KMS-11 (cell line): ENCODE measurements at regions not wholly inside any gene's neighbourhood (a gene's known extent, or its start where the extent isn't known, plus 50 kb on each side); places are given as distances from the start of the nearest gene placed in this dataset.

Experiments used
- H2AFZ ChIP-seq: fragments of 200-600 bp; sonication (generic); 2 replicates; pipeline ENCODE4 v1.6.1; 2016; ENCODE audit warnings: antibody characterized with exemption, mixed run types, low read depth
- H3K27ac ChIP-seq: fragments of 200-600 bp; sonication (generic); 2 replicates; pipeline ENCODE4 v1.6.1; 2016; ENCODE audit warnings: mild to moderate bottlenecking, mixed run types
- H3K27me3 ChIP-seq: fragments of 200-600 bp; sonication (generic); 2 replicates; pipeline ENCODE4 v1.6.1; 2017; ENCODE audit warnings: mild to moderate bottlenecking, low read depth, mixed run types, moderate library complexity; ENCODE audit not compliant: insufficient read depth
- H3K36me3 ChIP-seq: fragments of 200-600 bp; sonication (generic); 2 replicates; pipeline ENCODE4 v1.6.1; 2017; ENCODE audit warnings: mild to moderate bottlenecking, mixed run types; ENCODE audit not compliant: insufficient read depth
- H3K4me1 ChIP-seq: fragments of 200-600 bp; sonication (generic); 2 replicates; pipeline ENCODE4 v1.6.1; 2016; ENCODE audit warnings: mild to moderate bottlenecking, low read depth, mixed run types; ENCODE audit not compliant: poor library complexity, severe bottlenecking
- H3K4me2 ChIP-seq: fragments of 200-600 bp; sonication (generic); 2 replicates; pipeline ENCODE4 v1.7.0; 2016; ENCODE audit warnings: mild to moderate bottlenecking, mixed run types
- H3K4me3 ChIP-seq: fragments of 200-600 bp; sonication (generic); IDR thresholded peaks from 2 replicates; pipeline ENCODE4 v1.6.1; 2017; ENCODE audit warnings: low read depth, low read length, mixed read lengths; ENCODE audit not compliant: insufficient read depth
- H3K79me2 ChIP-seq: fragments of 200-600 bp; sonication (generic); 2 replicates; pipeline ENCODE4 v1.6.1; 2016; ENCODE audit warnings: low read depth, mixed run types; ENCODE audit not compliant: insufficient read depth
- H3K9ac ChIP-seq: fragments of 200-600 bp; sonication (generic); 2 replicates; pipeline ENCODE4 v1.6.1; 2016; ENCODE audit warnings: mild to moderate bottlenecking, mixed run types
- H4K20me1 ChIP-seq: fragments of 200-600 bp; sonication (generic); 2 replicates; pipeline ENCODE4 v1.6.1; 2016; ENCODE audit warnings: mild to moderate bottlenecking, mixed run types; ENCODE audit not compliant: insufficient read depth
- CTCF ChIP-seq: fragments of 200-600 bp; sonication (generic); conservative IDR thresholded peaks from 2 replicates; pipeline ENCODE4 v1.6.1; 2017; ENCODE audit warnings: low read depth, mild to moderate bottlenecking, antibody characterized with exemption, low read length, moderate library complexity, mixed read lengths

DNA sequence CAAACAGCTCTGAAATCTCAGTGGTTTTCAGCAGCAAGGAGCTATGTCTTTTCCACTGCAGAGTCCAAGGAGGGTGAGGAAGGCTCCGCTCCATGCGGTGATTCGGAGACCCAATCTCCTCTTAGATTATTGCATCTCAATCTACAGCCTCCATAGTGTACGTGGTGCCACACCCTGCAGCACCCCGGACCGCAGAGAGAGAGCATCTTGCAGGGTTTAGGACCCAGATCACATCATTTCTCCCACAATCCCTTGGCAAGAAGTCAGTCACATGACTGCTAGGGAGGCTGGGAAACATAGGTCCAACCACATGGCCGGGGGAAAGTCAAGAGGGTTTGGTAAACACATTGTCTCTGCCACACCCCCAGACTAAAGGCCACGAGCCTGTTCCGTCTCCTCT is 209.4 kb upstream of the TMEM132C start:
- no peaks in the 10 kb centered on the region for H3K4me1 ChIP-seq
- H3K27ac ChIP-seq = no peak overlapping the region
- no peak overlapping the region for H3K9ac ChIP-seq
- no peak overlapping the region for H3K4me2 ChIP-seq
- no peak overlapping the region for H2AFZ ChIP-seq
- no peaks in the 10 kb centered on the region for H3K79me2 ChIP-seq
- no peak for TF ChIP-seq CTCF
- H3K36me3 ChIP-seq = no peaks in the 10 kb centered on the region
- no peak overlapping the region for H3K4me3 ChIP-seq
- no peaks in the 10 kb centered on the region for H4K20me1 ChIP-seq
- no peaks in the 10 kb centered on the region for H3K27me3 ChIP-seq

DNA sequence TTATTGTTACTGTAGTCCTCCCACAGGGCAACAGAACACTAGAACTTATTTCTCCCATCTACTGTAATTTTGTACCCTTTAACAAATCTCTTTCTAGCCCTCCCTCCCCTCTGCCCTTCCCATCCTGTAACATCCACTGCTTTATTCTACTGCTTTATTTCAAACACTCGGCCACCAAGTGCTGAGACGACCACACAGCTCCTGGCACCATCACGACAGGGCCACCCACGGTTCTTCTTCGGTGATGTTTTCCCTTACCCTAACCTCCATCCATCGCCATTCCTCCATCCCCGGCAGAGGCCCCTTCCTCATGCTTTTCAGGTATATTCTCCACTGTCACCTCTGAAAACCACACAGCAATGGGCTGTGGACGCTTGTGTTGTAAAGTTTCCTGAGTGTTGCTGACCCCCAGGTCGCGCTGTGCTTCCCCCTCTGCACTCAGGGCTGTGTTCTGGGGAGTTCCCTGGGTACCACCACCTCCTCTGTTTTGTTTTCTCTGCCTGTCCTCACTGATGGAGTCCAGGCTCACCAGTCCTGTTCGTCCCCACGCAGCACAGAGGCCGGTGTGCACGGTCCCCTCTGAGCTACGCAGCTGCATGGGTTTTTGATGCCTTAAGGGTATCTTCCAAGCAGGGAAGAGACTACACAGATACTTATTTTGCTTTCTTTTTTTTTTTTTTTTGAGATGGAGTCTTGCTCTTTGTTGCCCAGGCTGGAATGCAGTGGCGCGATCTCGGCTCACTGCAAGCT is 207.2 kb upstream of the TMEM132C start:
- H3K27me3 ChIP-seq = no peaks in the 10 kb centered on the region
- H3K4me2 ChIP-seq = no peak overlapping the region
- H3K4me3 ChIP-seq = no peak overlapping the region
- no peaks in the 10 kb centered on the region for H3K4me1 ChIP-seq
- H3K36me3 ChIP-seq = no peaks in the 10 kb centered on the region
- no peaks in the 10 kb centered on the region for H4K20me1 ChIP-seq
- H2AFZ ChIP-seq = no peak overlapping the region
- TF ChIP-seq CTCF = no peak
- no peak overlapping the region for H3K27ac ChIP-seq
- H3K79me2 ChIP-seq = no peaks in the 10 kb centered on the region
- H3K9ac ChIP-seq = no peak overlapping the region

DNA sequence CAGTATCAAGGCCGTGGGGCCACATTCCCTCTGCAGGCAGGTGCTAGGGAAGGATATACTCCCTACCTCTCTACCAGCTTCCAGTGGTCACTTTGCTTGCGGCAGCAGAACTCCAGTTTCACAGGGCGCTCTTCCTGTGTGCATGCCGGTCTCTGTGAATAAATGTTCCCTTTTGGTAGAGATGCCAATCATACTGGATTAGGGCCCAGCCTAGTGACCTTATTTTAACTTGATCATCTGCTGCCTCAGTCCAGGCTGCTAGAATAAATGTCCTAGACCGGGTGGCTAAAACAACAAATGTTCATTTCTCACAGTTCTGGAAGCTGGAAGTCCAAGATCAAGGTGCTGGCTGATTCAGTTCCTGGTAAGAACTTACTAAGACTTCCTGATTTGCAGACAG is 198.8 kb upstream of the TMEM132C start:
- Histone ChIP-seq H3K79me2 (no peaks in the 10 kb centered on the region), H3K27ac (no peak overlapping the region), H3K36me3 (no peaks in the 10 kb centered on the region), H2AFZ (no peak overlapping the region), H4K20me1 (no peaks in the 10 kb centered on the region), H3K9ac (no peak overlapping the region), H3K4me2 (no peak overlapping the region), H3K27me3 (no peaks in the 10 kb centered on the region), H3K4me1 (no peaks in the 10 kb centered on the region), H3K4me3 (no peak overlapping the region)
- no peak for TF ChIP-seq CTCF

- Histone ChIP-seq H4K20me1 (no peaks in the 10 kb centered on the region), H3K4me1 (no peaks in the 10 kb centered on the region), H3K9ac (no peak overlapping the region), H3K27ac (no peak overlapping the region), H3K4me3 (no peak overlapping the region), H3K79me2 (no peaks in the 10 kb centered on the region), H3K4me2 (no peak overlapping the region), H3K36me3 (no peaks in the 10 kb centered on the region), H3K27me3 (no peaks in the 10 kb centered on the region), H2AFZ (no peak overlapping the region)
- TF ChIP-seq CTCF = peak; percentile 80
Measured at GRCh38 chr12:128069359-128069997, 197.5 kb upstream of the TMEM132C start.
